NT2/D1 (cell line): ENCODE measurements at regions not wholly inside any gene's neighbourhood (a gene's known extent, or its start where the extent isn't known, plus 50 kb on each side); places are given as distances from the start of the nearest gene placed in this dataset.

Experiments
- DNase-seq: peaks from one replicate; pipeline ENCODE4 v3.0.0-alpha.2; 2011; ENCODE audit warnings: low read depth, low spot score
- H3K27me3 ChIP-seq: 2 replicates; pipeline ENCODE4 v1.6.0; 2011; ENCODE audit warnings: mild to moderate bottlenecking; ENCODE audit not compliant: insufficient read length, insufficient read depth
- H3K36me3 ChIP-seq: 2 replicates; pipeline ENCODE4 v1.6.1; 2011; ENCODE audit warnings: mild to moderate bottlenecking, low read length, mixed read lengths; ENCODE audit not compliant: insufficient read depth, insufficient read length
- H3K4me1 ChIP-seq: 2 replicates; pipeline ENCODE4 v1.5.1; 2011; ENCODE audit not compliant: insufficient read depth, insufficient read length
- H3K4me3 ChIP-seq: 2 replicates; pipeline ENCODE4 v1.5.1; 2011; ENCODE audit warnings: low read depth; ENCODE audit not compliant: insufficient read length
- H3K9ac ChIP-seq: 2 replicates; pipeline ENCODE4 v1.6.0; 2011; ENCODE audit warnings: low read depth; ENCODE audit not compliant: insufficient read length
- H3K9me3 ChIP-seq: 2 replicates; pipeline ENCODE4 v1.5.1; 2011; ENCODE audit warnings: mild to moderate bottlenecking, low read length; ENCODE audit not compliant: insufficient read depth
- SUZ12 ChIP-seq: IDR thresholded peaks from 2 replicates; pipeline ENCODE4 v1.6.1; 2011; ENCODE audit not compliant: insufficient read length, insufficient read depth; ENCODE audit errors: extremely low read depth
- YY1 ChIP-seq: IDR thresholded peaks from 2 replicates; pipeline ENCODE4 v1.6.1; 2011; ENCODE audit not compliant: insufficient read length, insufficient read depth
- ZNF274 ChIP-seq: IDR thresholded peaks from 2 replicates; pipeline ENCODE4 v1.6.1; 2011; ENCODE audit warnings: mild to moderate bottlenecking, low read depth, low read length

DNA sequence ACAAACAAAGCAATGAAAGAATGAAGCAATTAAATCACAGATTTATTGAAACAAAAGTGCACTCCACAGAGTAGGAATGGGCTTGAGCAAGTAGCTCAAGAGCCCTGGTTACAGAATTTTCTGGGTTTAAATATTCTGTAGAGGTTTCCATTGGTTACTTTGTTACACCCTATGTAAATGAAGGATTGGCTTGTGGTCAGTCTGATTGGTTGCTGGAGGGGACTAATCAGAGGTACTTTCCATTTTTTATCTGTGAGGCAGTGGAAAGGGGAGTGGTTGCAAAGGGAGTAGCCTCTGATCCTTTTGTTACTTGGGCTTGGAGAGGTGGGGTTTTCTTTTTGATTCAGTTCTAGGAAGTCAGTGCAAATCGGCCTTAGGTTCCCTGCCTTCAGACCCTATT is 253.3 kb downstream of the ARL6IP6 start:
- H3K4me1 ChIP-seq: no peaks in the 10 kb centered on the region
- no peak for DNase-seq
- H3K9ac ChIP-seq: no peak overlapping the region
- no peak for TF ChIP-seq ZNF274
- no peak for TF ChIP-seq SUZ12
- TF ChIP-seq YY1: no peak
- peaks cover 48% of the 10 kb centered on the region for H3K9me3 ChIP-seq
- no peak overlapping the region for H3K4me3 ChIP-seq
- no peaks in the 10 kb centered on the region for H3K36me3 ChIP-seq
- no peaks in the 10 kb centered on the region for H3K27me3 ChIP-seq

DNA sequence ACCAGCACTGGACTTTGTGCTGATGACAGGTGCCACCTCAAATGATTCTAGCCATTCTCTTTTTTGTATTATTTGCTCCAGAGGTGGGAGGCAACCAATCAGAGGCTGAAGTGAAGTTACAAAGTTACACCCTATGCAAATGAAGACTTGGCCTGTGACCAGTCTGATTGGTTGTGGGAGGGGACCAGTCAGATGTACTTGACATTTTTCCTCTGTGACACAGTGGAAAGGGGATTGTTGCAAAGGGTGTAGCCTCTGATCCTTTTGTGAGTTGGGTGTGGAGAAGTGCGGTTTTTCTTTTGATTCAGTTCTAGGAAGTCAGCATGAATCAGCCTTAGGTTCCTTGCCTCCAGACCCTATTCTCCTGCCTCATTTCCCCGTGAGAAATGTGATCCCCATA is 244.0 kb downstream of the ARL6IP6 start:
- Histone ChIP-seq H3K9me3 (no peaks in the 10 kb centered on the region), H3K4me3 (no peak overlapping the region), H3K4me1 (no peaks in the 10 kb centered on the region), H3K36me3 (no peaks in the 10 kb centered on the region), H3K9ac (no peak overlapping the region), H3K27me3 (no peaks in the 10 kb centered on the region)
- TF ChIP-seq SUZ12 (no peak), ZNF274 (no peak), YY1 (no peak)
- no peak for DNase-seq

DNA sequence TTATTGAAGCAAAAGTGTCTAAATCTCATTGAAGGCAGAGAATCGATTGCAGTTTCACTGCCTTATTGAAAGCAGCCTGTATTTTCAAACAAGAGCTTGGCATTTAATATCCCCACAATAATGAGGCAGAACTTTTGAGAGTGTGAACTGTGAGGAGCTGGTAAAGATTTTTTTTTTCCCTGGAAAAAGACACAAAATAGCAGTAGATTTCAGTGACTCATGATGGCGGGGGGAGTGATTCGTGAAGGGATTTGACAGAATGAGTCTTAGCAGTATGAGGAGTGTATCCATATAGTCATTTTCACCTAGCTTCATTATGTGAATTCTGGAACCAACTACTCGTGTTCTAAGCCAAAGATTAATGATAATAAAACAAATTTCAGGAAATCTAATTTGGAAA is 242.9 kb downstream of the ARL6IP6 start:
- Histone ChIP-seq H3K9ac (no peak overlapping the region), H3K36me3 (no peaks in the 10 kb centered on the region), H3K4me3 (no peak overlapping the region), H3K27me3 (no peaks in the 10 kb centered on the region), H3K4me1 (no peaks in the 10 kb centered on the region), H3K9me3 (no peaks in the 10 kb centered on the region)
- no peak for DNase-seq
- TF ChIP-seq ZNF274: no peak
- no peak for TF ChIP-seq SUZ12
- no peak for TF ChIP-seq YY1

DNA sequence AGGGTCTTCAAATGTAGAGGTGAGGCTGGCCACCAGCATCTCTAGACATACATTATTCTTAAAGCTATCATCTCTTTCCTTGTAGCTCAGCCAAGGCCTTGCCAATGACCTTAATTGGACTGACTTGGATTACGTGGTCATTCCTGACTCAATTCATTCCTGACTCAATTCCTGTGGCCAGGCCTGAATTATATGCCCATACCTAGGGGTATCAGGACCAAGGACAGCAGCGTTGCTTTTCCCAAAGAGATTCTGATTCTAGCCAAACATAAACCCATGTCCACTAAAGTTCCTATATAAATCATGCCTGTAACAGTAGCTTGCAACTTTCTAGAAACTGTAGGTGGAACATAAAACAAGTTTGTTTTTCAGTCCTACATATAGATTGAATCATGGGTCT is 231.7 kb downstream of the ARL6IP6 start:
- Histone ChIP-seq H3K9ac (no peak overlapping the region), H3K4me1 (no peaks in the 10 kb centered on the region), H3K4me3 (no peak overlapping the region), H3K9me3 (no peaks in the 10 kb centered on the region), H3K36me3 (no peaks in the 10 kb centered on the region), H3K27me3 (no peaks in the 10 kb centered on the region)
- peak; percentile 9 for DNase-seq
- no peak for TF ChIP-seq YY1
- TF ChIP-seq SUZ12: no peak
- TF ChIP-seq ZNF274: no peak

DNA sequence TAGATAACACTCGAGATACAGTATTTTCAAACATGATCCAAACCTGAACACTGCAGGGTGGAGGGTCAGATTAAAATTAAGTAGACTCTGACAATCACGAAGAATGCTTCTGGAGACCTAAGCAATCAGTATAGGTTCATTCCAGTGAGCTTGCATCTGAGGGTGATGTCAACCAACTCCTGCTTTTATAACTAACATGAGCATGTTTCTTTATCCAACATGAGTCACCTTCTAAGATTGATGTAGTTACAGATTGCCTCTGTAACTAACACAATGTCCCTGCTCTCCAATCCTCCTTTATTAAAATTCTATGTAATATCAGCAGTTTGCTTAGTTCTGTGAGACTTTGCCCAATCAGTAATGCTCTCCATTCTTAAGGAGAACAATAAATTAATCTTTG is 225.7 kb downstream of the ARL6IP6 start:
- TF ChIP-seq SUZ12: no peak
- TF ChIP-seq ZNF274: no peak
- TF ChIP-seq YY1: no peak
- no peaks in the 10 kb centered on the region for H3K4me1 ChIP-seq

DNA sequence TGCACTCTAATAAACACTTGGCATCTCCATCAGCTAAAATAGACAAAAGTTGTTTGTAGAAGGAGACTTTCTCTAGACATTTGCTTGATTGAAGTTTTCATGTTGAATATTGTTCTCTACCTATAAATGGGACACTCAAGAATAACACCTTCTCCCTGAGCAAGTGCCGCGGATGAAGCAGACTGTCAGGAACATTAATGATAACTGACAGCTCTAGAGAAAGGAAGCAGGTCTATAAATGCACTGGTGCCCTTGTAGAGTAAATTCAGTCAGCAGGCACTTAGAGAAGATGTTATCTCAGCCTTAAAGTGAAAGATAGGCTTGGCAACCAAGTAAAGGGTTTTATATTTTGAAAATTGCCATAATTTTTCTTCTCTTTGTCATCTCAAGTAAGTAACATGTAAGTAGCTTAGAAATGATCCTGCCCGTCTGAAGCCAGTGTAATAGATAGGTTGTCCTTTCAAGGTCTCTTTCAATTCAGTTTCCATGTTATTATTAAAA is 224.6 kb downstream of the ARL6IP6 start:
- Histone ChIP-seq H3K9me3 (no peaks in the 10 kb centered on the region), H3K36me3 (no peaks in the 10 kb centered on the region), H3K9ac (no peak overlapping the region), H3K4me1 (no peaks in the 10 kb centered on the region), H3K4me3 (no peak overlapping the region), H3K27me3 (no peaks in the 10 kb centered on the region)
- TF ChIP-seq ZNF274 (no peak), SUZ12 (no peak), YY1 (no peak)
- no peak for DNase-seq

More for the DNA sequence above, 225.7 kb downstream of the ARL6IP6 start:
- Histone ChIP-seq H3K27me3 (no peaks in the 10 kb centered on the region), H3K9me3 (no peaks in the 10 kb centered on the region), H3K36me3 (no peaks in the 10 kb centered on the region), H3K4me3 (no peak overlapping the region), H3K9ac (no peak overlapping the region)
- no peak for DNase-seq

DNA sequence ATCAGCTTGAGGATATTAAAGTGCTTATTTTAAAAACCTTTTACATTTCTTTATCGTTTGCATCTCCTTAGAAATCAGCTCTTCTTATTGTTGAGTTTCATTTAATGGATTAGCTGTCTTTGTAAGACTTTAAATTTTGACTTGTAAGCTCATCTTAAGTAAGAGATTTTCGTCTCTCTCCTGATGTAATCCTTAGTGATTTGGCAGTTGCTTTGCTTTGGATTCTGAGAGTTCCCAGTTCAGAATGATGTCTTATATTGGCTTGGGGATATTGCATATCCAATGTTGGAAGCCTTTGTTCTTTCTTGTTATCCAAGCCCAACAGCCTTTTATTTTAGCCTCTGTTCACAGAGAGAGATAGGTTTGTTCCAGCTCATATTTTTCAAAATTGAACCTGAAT is 212.1 kb downstream of the ARL6IP6 start:
- no peak for TF ChIP-seq SUZ12
- no peak for TF ChIP-seq ZNF274
- TF ChIP-seq YY1: no peak
- peaks cover 2% of the 10 kb centered on the region for H3K4me1 ChIP-seq
- H3K9ac ChIP-seq: no peak overlapping the region
- H3K36me3 ChIP-seq: no peaks in the 10 kb centered on the region
- H3K9me3 ChIP-seq: peaks cover 8% of the 10 kb centered on the region
- no peak overlapping the region for H3K4me3 ChIP-seq
- no peak for DNase-seq
- no peaks in the 10 kb centered on the region for H3K27me3 ChIP-seq

DNA sequence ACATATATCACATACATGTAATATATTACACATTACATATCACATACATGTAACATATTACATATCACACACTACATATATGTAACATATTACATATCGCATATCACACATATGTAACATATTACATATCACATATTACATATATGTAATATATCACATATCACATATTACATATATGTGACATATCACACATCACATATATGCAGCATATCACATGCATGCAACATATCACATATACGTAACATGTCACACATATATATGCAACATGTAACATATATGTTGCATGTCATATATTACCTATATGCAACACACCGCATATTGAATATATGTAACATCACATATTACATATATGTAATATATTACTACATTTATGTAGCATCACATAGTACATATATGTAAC is 211.2 kb downstream of the ARL6IP6 start:
- Histone ChIP-seq H3K36me3 (no peaks in the 10 kb centered on the region), H3K4me1 (peaks cover 2% of the 10 kb centered on the region), H3K27me3 (no peaks in the 10 kb centered on the region), H3K4me3 (no peak overlapping the region), H3K9ac (no peak overlapping the region), H3K9me3 (peaks cover 8% of the 10 kb centered on the region)
- DNase-seq: no peak
- TF ChIP-seq ZNF274 (no peak), YY1 (no peak), SUZ12 (no peak)
